GM23248 (cell line): ENCODE measurements at regions not wholly inside any gene's neighbourhood (a gene's known extent, or its start where the extent isn't known, plus 50 kb on each side); places are given as distances from the start of the nearest gene placed in this dataset.

Source experiments
- EZH2 ChIP-seq: fragments of 200-600 bp; sonication (generic); IDR thresholded peaks from 2 replicates; pipeline ENCODE4 v1.6.1; 2018; ENCODE audit warnings: antibody characterized with exemption, mild to moderate bottlenecking; ENCODE audit not compliant: insufficient read depth, poor library complexity, severe bottlenecking
- EZH2phosphoT487 ChIP-seq: fragments of 200-600 bp; sonication (generic); IDR thresholded peaks from 2 replicates; pipeline ENCODE4 v1.6.1; 2018; ENCODE audit warnings: antibody characterized with exemption, moderate library complexity, mild to moderate bottlenecking, low read depth; ENCODE audit not compliant: insufficient read depth

DNA sequence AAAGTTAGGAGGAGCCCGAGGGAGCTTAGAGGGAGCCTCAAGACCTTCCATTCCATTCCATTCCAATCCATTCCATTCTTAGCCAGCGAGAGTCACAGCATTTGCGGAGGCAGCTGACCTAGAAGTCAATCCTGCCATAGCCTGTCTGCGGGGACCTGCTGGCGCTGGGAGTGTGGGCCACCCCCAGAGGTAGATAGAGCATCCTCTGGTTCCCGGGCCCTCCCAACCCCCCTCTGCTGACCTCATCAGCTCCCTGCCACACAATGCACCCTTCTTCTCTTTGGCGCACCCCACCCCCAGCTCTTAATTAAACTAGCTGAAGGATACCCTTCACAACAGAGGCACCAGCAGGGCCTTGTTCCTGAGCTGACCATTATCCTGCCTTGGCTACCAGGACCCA, 152.5 kb upstream of the ZMIZ1 start:
- TF ChIP-seq EZH2 = no peak
- TF ChIP-seq EZH2phosphoT487 = no peak
